Mesenchymal stem cell (in vitro differentiated cells and primary cell): ENCODE measurements at regions not wholly inside any gene's neighbourhood (a gene's known extent, or its start where the extent isn't known, plus 50 kb on each side); places are given as distances from the start of the nearest gene placed in this dataset.

Experiments used
- DNase-seq: peaks from one replicate; pipeline ENCODE4 v3.0.0-alpha.2; 2013
- H2AFZ ChIP-seq: one replicate; pipeline ENCODE4 v1.6.1; 2013; ENCODE audit warnings: low read depth, mild to moderate bottlenecking, control low read depth, inconsistent platforms, low read length, moderate library complexity
- H2AK5ac ChIP-seq: 2 replicates; pipeline ENCODE4 v1.6.1; 2013; ENCODE audit warnings: low read length, moderate library complexity, mild to moderate bottlenecking, inconsistent platforms; ENCODE audit not compliant: severe bottlenecking
- H2BK120ac ChIP-seq: one replicate; pipeline ENCODE4 v1.6.1; 2013; ENCODE audit warnings: low read depth, mild to moderate bottlenecking, inconsistent platforms, low read length, moderate library complexity
- H2BK12ac ChIP-seq, 2 experiments: one replicate each; pipeline ENCODE4 v1.6.1; 2013; ENCODE audit warnings: inconsistent platforms in 2 of 2, low read length in 2 of 2, mild to moderate bottlenecking in 2 of 2, moderate library complexity in 2 of 2, control low read depth in 1 of 2
- H2BK15ac ChIP-seq: one replicate; pipeline ENCODE4 v1.6.1; 2013; ENCODE audit warnings: mild to moderate bottlenecking, low read depth, inconsistent platforms; ENCODE audit not compliant: poor library complexity, severe bottlenecking
- H2BK5ac ChIP-seq: 2 replicates; pipeline ENCODE4 v1.6.1; 2013; ENCODE audit warnings: low read depth, mild to moderate bottlenecking, low read length, control low read depth, inconsistent platforms; ENCODE audit not compliant: poor library complexity, severe bottlenecking
- H3K14ac ChIP-seq, 2 experiments: one replicate each; pipeline ENCODE4 v1.6.1; 2013; ENCODE audit warnings: inconsistent platforms in 2 of 2, low read length in 2 of 2, control low read depth in 1 of 2, mild to moderate bottlenecking in 1 of 2, moderate library complexity in 1 of 2
- H3K18ac ChIP-seq, 2 experiments: one replicate each; pipeline ENCODE4 v1.6.1; 2013; ENCODE audit warnings: inconsistent platforms in 2 of 2, low read length in 2 of 2, control low read depth in 1 of 2, low read depth in 1 of 2, mild to moderate bottlenecking in 1 of 2
- H3K23ac ChIP-seq, 2 experiments: one replicate each; pipeline ENCODE4 v1.6.1; 2013; ENCODE audit warnings: inconsistent platforms in 2 of 2, low read length in 2 of 2, mild to moderate bottlenecking in 2 of 2, moderate library complexity in 2 of 2, control low read depth in 1 of 2
- H3K27ac ChIP-seq: 2 replicates; pipeline ENCODE4 v1.5.1; 2013; ENCODE audit warnings: mild to moderate bottlenecking, moderate library complexity, low read length, control low read depth, inconsistent platforms; ENCODE audit not compliant: poor library complexity, severe bottlenecking
- H3K27me3 ChIP-seq, 2 experiments: 2 replicates each; pipeline versions ENCODE4 v1.6.1 to v1.7.0; 2013; ENCODE audit warnings: low read length in 2 of 2, mild to moderate bottlenecking in 2 of 2, moderate library complexity in 2 of 2, control low read depth in 1 of 2, inconsistent platforms in 1 of 2; ENCODE audit not compliant: control insufficient read depth in 1 of 2, insufficient read depth in 1 of 2
- H3K36me3 ChIP-seq, 2 experiments: 2 replicates each; pipeline versions ENCODE4 v1.6.1 to v1.7.0; 2013; ENCODE audit warnings: low read length in 2 of 2, control low read depth in 1 of 2, inconsistent platforms in 1 of 2, low read depth in 1 of 2, mild to moderate bottlenecking in 1 of 2; ENCODE audit not compliant: insufficient read depth in 2 of 2, control insufficient read depth in 1 of 2
- H3K4ac ChIP-seq, 2 experiments: one replicate each; pipeline ENCODE4 v1.6.1; 2013; ENCODE audit warnings: inconsistent platforms in 2 of 2, low read length in 2 of 2, mild to moderate bottlenecking in 2 of 2, moderate library complexity in 2 of 2, control low read depth in 1 of 2, low read depth in 1 of 2
- H3K4me1 ChIP-seq: 2 replicates; pipeline ENCODE4 v1.6.1; 2013; ENCODE audit warnings: low read depth, low read length, control low read depth; ENCODE audit not compliant: control insufficient read depth, insufficient read depth
- H3K4me2 ChIP-seq: 2 replicates; pipeline ENCODE4 v1.6.1; 2013; ENCODE audit warnings: low read length, mild to moderate bottlenecking, inconsistent platforms; ENCODE audit not compliant: poor library complexity, severe bottlenecking
- H3K4me3 ChIP-seq, 2 experiments: 2 replicates each; pipeline versions ENCODE4 v1.5.1 to v1.7.0; 2013; ENCODE audit warnings: low read length in 2 of 2, mild to moderate bottlenecking in 2 of 2, control low read depth in 1 of 2, low read depth in 1 of 2; ENCODE audit not compliant: insufficient read depth in 1 of 2
- H3K79me1 ChIP-seq: replicated peaks from 2 replicates; pipeline ENCODE4 v1.6.1; 2013; ENCODE audit warnings: mild to moderate bottlenecking, control low read depth, low read length, inconsistent platforms; ENCODE audit not compliant: poor library complexity, severe bottlenecking
- H3K9ac ChIP-seq: 2 replicates; pipeline ENCODE4 v1.7.0; 2013; ENCODE audit warnings: mild to moderate bottlenecking, low read length, moderate library complexity
- H3K9me3 ChIP-seq: 2 replicates; pipeline ENCODE4 v1.7.0; 2013; ENCODE audit warnings: mild to moderate bottlenecking, low read length; ENCODE audit not compliant: control insufficient read depth
- H4K8ac ChIP-seq: one replicate; pipeline ENCODE4 v1.6.1; 2013; ENCODE audit warnings: inconsistent platforms, mild to moderate bottlenecking, low read length, moderate library complexity
- H4K91ac ChIP-seq: one replicate; pipeline ENCODE4 v1.6.1; 2013; ENCODE audit warnings: mild to moderate bottlenecking, low read length, inconsistent platforms
- WGBS: methylation state at CpG from one replicate; pipeline ENCODE4 v1.1.7; 2013; ENCODE audit warnings: mixed read lengths; 5-methylcytosine and 5-hydroxymethylcytosine counted together

DNA sequence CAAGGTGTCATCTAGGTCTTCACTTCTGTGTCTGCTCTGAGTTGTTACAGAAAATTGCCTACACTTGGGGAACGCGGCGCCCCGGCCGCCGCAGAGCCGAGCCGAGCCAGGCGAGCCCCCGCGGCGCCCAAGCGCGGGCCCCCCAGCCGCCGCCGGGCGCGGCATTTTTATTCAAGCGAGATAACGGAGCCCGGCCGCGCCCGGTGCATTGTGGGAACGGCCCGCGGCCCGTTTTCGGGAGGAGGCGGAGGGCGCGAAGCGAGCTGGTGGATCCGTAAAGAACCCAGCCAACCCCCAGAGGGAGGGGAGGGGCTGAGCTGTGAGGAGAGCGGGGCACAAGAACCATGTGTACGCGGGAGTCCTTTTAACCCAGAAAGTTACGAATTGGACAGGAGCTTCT is 191.8 kb downstream of the FTCDNL1 start:
- Histone ChIP-seq H2AFZ (peak overlapping the region; percentile 39), H3K4ac (peak overlapping the region in 1 of 2 experiments; percentile 47), H3K79me1 (no peaks in the 10 kb centered on the region), H3K4me2 (peak overlapping the region; percentile 74), H2BK12ac (no peak overlapping the region), H3K18ac (no peak overlapping the region), H3K9ac (peak overlapping the region; percentile 83), H3K36me3 (no peaks in the 10 kb centered on the region), H4K91ac (no peak overlapping the region), H3K14ac (peak overlapping the region in 1 of 2 experiments; percentile 55), H2AK5ac (no peak overlapping the region), H2BK5ac (no peak overlapping the region), H3K4me3 (peak overlapping the region; percentile 32 to 73), H3K27me3 (no peaks in the 10 kb centered on the region), H2BK120ac (no peak overlapping the region), H3K27ac (no peak overlapping the region), H3K23ac (no peak overlapping the region), H3K4me1 (peaks cover 5% of the 10 kb centered on the region), H4K8ac (no peak overlapping the region), H3K9me3 (peaks cover 7% of the 10 kb centered on the region), H2BK15ac (no peak overlapping the region)
- DNase-seq, result peak; percentile 35
- WGBS, result 2% methylated on average over 34 of the region's 39 CpGs

DNA sequence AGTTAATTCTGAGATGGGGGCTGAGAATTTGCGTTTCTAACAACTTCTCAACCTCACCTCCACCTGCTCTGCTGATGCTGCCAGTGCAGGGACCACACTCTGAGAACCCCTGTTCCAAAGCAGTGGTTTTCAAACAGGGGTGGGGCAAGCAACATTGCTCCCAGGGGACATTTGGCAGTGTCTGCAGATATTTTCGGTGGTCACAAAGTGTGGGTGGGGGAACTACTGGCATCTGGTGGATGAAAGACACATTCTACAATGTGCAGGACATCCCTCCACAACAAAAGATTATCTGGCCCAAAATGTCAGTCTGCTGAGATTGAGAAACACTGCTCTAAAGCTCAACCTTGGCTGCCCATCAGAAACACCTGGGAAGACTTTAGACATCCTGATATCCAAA is 188.7 kb upstream of the SATB2 start:
- Histone ChIP-seq H3K4ac (no peak overlapping the region), H3K36me3 (no peaks in the 10 kb centered on the region), H3K18ac (no peak overlapping the region), H3K9me3 (no peaks in the 10 kb centered on the region), H2BK12ac (no peak overlapping the region), H2BK5ac (no peak overlapping the region), H3K23ac (no peak overlapping the region), H4K8ac (no peak overlapping the region), H3K9ac (no peak overlapping the region), H2AFZ (no peak overlapping the region), H3K27me3 (no peaks in the 10 kb centered on the region), H4K91ac (no peak overlapping the region), H3K4me3 (no peak overlapping the region), H2BK120ac (no peak overlapping the region), H2BK15ac (no peak overlapping the region), H3K79me1 (no peaks in the 10 kb centered on the region), H3K4me1 (no peaks in the 10 kb centered on the region), H3K14ac (no peak overlapping the region), H3K4me2 (no peak overlapping the region), H3K27ac (no peak overlapping the region), H2AK5ac (no peak overlapping the region)
- 60% methylated on average over 2 of the region's 2 CpGs for WGBS
- no peak for DNase-seq

DNA sequence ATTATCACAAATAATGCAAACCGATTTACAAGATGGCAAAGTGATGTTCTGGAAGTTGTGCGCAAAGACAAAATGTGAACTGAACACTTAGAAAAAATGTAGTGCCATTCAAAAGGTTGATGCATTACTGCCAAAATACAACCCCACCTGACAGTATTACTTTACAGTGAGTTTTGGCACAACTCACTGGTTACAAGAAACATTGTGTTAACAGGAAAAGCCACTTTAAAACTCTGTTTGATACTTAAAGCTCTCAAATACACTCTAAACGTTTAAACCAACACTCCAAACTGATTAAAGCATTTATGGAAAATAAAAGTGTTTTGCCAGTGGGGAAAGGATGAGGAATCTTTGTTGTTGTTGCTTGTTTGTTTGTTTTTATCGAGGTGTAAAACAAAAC is 173.4 kb upstream of the SATB2 start:
- no CpG with 5 or more reads among the region's 4 CpGs for WGBS
- Histone ChIP-seq H3K9me3 (no peaks in the 10 kb centered on the region), H3K14ac (no peak overlapping the region), H3K27me3 (no peaks in the 10 kb centered on the region), H2AK5ac (no peak overlapping the region), H4K8ac (no peak overlapping the region), H3K9ac (no peak overlapping the region), H3K18ac (no peak overlapping the region), H2BK120ac (no peak overlapping the region), H2AFZ (no peak overlapping the region), H4K91ac (no peak overlapping the region), H3K36me3 (no peaks in the 10 kb centered on the region), H2BK15ac (no peak overlapping the region), H3K23ac (no peak overlapping the region), H3K79me1 (no peaks in the 10 kb centered on the region), H3K4me2 (no peak overlapping the region), H2BK12ac (no peak overlapping the region), H3K27ac (no peak overlapping the region), H3K4me3 (no peak overlapping the region), H2BK5ac (no peak overlapping the region), H3K4ac (no peak overlapping the region), H3K4me1 (no peaks in the 10 kb centered on the region)
- no peak for DNase-seq

DNA sequence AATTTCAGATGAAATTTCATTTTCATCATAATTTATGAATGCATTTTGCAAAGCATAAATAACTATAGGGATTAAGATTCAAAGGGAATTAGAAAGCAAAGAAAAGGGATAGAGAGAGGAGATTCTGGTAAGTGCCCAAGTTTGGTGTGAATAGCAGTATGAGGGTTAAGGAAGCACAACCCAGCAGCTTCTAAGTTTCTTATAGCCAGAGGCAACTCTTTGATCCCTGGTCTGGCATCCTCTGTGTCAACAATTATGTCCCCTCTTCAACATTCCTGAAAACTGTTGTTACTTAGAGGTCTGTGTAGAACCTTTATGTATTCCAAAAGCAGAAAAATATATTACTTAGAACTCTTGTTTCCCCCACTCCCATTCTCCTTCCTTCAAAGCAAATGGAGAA is 171.6 kb upstream of the SATB2 start:
- Histone ChIP-seq H3K4me3 (no peak overlapping the region), H3K9me3 (no peaks in the 10 kb centered on the region), H2AFZ (no peak overlapping the region), H3K27ac (no peak overlapping the region), H3K23ac (no peak overlapping the region), H2AK5ac (no peak overlapping the region), H4K91ac (no peak overlapping the region), H3K18ac (no peak overlapping the region), H3K36me3 (no peaks in the 10 kb centered on the region), H2BK15ac (no peak overlapping the region), H3K27me3 (no peaks in the 10 kb centered on the region), H2BK120ac (no peak overlapping the region), H2BK5ac (no peak overlapping the region), H3K4me1 (no peaks in the 10 kb centered on the region), H3K4me2 (no peak overlapping the region), H2BK12ac (no peak overlapping the region), H3K4ac (no peak overlapping the region), H3K14ac (no peak overlapping the region), H3K79me1 (no peaks in the 10 kb centered on the region), H3K9ac (no peak overlapping the region), H4K8ac (no peak overlapping the region)
- no peak for DNase-seq
